Inflammatory macrophage (primary cell): ENCODE measurements at regions not wholly inside any gene's neighbourhood (a gene's known extent, or its start where the extent isn't known, plus 50 kb on each side); places are given as distances from the start of the nearest gene placed in this dataset.

Experiments
- DNase-seq, 2 donors: peaks; one replicate each; pipeline ENCODE4 v3.0.0-alpha.2; 2020 to 2022

DNA sequence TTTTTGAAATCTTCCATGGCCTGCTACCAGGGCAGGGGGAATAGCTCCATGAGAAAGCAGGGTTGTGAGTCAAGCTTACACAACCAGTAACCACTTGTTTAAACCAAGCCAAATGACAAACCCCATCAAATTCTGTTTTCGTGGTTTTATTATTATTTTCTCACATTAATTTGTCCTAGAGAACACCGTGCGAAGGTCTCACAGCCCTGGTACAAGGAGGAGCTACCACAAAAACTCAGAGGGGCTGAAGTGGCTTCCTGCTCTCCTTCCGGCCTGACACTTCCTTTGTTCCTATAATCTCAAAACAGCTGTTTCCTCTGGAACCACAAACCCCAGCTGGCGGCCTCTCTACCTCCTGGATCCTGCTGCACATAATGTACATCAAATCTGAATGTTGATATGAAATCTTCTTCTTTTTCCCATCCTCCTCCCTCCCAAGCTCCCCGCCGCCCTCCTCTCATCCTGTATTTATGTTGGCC is 375.9 kb downstream of the MCTP2 start:
- DNase-seq, result no peak

DNA sequence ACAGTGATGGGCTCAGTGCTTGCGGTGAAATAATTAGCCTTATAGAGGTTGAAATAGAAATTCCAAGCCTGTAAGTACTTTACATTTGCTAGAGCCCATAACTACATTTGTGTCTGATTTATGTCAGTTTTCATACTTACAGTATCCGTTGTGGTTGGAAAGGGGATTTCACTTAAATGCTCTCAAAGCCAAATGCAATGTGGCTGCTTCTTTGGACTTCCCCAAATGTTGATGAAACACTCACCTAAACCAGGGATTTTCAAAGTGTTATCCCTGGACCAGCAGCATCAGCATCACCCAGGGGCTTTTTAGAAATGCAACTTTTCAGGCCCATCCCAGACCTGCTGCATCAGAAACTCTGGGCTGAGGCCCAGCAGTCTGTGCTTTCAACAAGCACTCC is 378.7 kb downstream of the MCTP2 start:
- no peak for DNase-seq

DNA sequence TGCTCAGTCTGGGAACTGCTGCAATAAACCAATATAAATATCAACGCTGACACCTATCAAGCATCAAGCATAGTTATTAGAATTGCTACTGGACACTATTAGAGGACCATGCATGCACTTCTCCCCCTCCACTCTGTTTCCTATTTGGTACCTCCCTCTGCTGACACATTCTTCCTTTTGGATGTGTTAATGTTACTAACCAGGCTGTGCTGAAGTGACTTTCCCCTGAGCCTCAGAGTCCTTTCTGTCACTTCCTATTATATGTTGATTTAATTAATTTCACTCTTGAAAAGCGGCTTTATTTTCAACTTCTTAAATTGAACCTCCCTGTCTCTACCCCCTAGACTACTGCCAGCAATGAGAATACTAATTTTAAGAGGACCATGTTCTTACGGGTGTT is 379.1 kb downstream of the MCTP2 start:
- no peak for DNase-seq

GRCh38 chr15:94611656-94612055 is 380.3 kb downstream of the MCTP2 start:
- DNase-seq, result no peak

DNA sequence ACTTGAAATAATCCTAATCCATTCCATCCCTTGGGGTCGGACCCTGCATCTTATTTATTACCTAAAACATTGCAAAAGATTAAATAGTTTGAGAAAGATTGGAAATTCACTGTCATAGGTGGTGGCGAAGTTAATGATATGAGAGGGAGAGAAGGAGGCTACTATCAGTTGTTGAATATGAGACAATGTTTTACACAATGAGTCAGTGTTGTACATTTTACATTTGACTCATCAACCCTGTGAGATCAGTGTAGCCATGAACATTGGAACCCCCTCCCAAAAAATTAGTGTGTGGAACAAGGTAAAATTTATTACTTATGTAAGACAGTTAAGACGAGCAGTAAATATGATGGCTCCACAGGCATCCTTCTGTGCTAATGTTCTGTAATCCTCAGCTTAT is 384.3 kb downstream of the MCTP2 start:
- no peak for DNase-seq

GRCh38 chr15:94620632-94621031 is 389.3 kb downstream of the MCTP2 start:
- DNase-seq, result no peak

GRCh38 chr15:94621736-94622135 is 390.4 kb downstream of the MCTP2 start:
- DNase-seq, result no peak

DNA sequence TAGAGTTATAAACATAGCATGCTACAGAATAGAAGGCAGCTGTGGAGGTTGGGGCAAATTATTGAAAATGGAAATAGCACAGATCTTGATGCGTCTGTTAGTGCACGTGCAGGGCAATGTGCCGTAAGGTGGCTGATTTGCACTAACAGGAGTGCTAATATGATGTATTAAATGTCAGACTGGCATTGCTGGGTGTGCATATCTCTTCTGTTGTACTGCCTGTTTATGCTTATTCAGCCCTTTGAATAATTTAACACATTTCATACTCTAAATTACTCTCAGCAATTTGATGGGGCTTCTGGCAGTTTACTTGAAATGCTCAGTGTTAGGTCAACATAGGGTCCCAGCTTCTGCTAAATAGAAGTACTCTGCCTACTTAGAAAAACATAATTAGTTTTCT is 395.6 kb downstream of the MCTP2 start:
- no peak for DNase-seq

DNA sequence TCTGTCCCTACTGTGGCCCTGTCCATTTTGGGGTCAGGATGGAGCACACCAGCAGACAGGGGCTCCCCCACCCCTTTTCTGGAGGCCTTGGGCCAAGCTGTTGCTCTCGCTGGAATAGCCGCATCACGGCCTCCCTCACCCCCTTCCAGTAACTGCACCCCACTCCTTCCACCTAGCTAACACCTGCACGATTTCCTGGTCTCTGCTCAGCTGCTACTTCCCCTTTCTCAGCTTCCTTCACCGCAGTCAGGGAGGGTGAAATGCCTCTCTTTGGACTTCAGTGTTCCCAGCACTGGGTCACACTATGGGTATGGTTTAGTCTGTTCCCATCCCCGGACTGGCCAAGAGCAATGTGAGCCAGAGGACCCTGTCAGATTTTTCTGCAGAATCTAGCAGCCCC is 400.2 kb downstream of the MCTP2 start:
- DNase-seq, result no peak

- no peak for DNase-seq
Observed at GRCh38 chr15:94638183-94638582, 406.8 kb downstream of the MCTP2 start.

GRCh38 chr15:94639701-94640100 is 408.3 kb downstream of the MCTP2 start:
- no peak for DNase-seq

DNA sequence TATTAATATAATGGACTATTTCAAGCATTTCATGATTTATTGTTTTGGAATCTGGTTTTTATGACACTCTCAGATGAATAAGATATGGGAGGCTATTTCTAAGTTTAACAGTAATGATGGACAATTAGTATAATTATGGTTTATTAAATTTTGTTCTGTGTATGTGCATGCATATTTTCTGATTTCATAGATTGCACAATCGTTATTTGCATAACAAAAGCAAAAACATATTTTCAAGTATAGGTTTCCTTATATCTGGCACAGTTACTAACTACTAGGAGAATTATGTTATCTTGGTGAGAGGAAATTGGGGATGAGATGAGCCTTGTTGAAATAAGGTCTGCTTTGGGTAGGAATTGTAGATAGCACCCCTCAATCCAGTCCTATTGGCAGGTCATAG is 413.1 kb downstream of the MCTP2 start:
- no peak for DNase-seq

DNA sequence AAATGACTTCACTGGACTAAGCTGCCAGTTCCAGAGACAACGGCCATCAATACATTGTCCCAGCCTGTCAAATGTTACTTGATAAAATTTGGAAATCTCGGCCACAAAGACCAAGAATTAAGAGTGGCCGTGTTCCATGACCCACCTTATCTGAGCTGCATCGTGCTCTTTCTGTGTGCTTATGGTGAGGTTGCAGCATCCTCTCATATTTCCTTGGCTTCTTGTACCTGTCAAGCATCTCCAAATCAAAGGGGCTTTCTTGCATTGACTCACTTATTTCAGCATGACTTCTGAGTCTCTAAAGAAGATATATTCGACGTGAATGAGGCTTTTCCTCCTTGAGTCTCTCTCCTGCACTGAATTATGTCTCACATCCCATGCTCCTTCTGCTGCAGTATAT is 421.7 kb downstream of the MCTP2 start:
- DNase-seq, result no peak

DNA sequence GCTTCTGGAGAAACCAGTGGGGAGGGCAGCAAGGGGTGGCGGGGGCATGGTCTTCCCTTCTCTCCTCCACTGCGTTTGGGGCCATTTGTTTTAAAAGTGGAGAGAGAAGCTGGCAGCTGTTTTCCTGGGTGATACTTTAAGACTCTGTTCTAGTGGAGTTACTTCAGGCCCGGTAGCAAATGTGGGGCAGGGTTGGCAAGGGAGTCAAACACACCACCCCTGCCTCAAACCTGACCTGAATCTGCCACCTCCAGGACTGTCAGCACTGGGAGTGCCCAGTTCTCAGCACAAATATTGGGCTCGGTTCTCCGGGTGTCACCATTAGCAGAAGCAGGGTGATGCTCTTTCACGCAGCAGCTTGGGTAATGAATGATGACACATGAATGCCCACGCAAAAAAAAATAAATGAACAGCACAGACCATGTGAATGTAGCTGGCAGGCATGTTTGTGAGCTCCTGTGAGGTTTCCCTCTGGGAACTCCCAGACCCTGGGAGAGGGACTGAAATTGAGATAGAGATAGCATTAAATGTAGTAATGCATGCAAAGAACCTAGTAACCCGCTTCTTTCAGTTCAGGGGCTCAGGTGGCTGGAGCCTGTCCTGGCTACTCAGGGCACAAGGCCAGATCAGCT is 424.0 kb downstream of the MCTP2 start:
- DNase-seq, result no peak

GRCh38 chr15:94665676-94666441 is 434.5 kb downstream of the MCTP2 start:
- no peak for DNase-seq

DNA sequence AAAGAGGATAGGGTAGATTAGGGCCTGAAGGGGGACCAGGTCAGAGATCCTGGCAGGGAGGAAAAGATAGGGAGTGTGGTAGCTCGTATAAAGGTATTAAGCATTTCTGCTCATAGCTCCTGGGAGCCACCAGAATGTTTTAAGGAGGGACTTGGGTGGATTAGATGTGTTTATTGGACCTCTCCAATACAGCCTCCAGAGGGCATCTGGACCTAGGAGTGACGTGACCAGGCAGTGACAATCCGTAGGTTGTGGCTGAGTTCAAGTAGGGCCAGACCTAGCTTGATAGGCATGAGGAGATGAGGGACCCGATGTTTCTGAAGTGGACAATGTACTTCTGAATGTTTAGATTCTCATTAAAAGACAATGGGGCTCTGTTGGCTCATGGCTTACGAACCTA is 435.2 kb downstream of the MCTP2 start:
- no peak for DNase-seq

DNA sequence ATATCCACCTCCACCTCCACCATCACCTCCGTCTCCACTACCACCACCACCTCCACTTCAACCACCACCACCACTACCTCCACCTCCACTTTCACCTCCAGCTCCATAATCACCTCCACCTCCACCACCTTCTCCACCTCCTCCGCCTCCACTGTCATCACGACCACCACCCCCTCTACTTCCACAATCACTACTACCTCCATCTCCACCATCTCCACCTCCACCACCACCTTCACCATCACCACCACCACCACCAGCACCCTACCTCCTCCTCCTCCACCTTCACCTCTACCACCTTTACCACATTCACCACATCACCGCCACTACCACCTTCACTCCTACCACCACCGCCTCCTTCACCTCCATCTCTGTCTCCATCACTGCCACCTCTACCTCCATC is 435.7 kb downstream of the MCTP2 start:
- DNase-seq, result no peak

DNA sequence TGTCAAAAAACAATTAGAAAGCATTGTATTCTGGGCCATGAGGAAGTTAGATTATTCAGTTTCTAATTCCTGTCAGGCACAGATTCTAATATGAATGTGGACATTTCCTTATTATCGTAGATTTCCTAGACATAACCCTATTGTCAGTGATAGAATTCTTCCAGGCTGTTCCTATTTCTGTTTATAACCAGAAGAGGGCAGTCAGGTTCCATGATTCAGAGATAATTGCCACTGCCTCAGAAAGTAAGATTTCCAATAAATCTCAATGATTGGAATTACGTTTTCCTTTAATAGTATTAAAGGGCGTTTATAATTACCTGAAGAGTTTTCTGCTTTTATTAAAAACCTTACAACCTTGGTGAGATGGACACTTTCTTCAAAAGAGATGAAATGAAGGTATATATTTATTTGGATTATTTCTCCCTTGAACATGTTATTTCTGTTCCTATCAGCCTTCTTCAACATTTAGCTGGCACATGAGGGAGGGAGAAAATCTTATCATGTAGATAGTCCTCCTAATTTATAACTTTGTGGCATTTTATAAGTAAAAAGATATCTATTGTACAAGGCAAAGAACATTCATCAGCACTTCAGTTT is 439.2 kb downstream of the MCTP2 start:
- DNase-seq, result peak; percentile 6 to 22

DNA sequence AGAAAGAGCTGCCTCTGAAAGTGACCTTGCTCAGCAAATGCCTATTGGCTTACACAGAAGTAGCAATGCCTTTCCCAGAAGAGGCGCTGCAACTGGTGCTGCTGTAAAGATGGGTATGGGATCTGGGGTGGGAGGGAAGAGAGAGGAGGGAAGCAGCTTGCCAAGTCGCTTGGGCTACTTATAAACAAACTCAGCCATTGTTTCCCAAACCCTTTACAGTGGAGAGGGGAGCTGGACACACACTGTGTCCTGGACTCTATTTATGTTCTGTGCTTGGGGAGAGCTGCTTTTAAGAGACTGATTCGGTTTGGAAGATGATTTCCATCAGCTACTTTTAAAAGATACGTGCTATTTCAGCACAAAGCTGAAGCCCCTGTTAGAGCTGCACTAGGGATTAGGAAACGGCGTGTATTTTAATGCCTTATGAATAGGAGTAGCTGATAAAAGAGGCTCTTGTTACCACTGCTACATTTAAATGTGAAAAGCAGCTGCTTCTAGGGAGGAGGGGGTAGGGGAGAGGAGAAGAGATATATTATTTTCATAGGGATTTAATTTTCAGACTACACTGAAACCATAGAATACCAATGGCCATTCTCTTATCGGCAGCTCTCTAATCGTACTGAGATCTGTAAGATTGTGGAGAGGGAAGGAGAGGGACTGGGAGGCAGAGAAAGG is 440.6 kb downstream of the MCTP2 start:
- no peak for DNase-seq

- DNase-seq, result no peak
Observed at GRCh38 chr15:94673801-94674200, 442.4 kb downstream of the MCTP2 start.

DNA sequence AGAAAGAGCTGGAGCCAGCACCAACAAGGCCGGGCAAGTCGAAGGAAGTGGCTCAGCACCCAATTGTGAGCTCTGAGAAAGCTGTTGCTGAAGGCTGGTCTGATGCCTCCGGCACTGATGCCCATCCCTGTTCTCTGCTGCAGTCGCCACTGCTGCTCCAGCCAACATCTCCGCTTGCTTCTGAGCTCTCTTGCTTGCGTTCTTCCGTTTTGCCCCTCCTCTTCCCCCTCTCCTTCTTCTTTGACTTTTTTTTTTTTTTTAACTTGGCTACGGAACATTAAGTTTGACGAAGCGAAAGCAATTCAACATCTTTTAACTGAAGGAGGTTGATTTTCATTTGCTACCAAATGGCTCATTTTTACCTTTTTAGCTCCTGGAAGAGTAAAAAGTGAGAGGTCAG is 442.9 kb downstream of the MCTP2 start:
- DNase-seq, result no peak

DNA sequence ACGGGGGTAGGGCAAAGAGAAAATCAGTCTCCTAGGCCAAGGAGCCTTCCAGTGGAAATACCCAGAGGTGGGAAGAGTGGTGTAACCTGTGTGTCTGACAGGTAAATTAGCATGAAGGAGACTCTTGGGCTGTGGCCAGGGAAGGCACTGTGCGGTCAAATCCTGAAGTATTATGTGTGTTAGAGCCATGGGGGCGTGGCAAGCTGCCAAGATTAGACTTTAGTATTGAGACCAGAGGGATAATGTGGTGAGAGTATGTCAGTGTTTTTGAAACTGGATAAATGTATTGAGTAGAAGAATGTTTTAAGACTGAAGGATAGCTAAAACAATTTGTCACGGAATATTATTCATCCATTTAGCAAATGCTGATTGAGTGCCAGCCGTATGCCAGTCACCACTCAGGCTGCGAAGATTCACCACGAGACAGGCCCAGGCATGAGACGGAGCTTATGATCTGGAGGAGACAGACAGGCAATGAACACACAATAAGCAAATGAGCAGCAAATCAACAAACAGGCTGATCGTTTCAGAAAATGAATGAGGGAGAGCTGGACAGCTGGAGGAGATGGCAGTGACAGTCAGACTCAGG is 445.9 kb downstream of the MCTP2 start:
- no peak for DNase-seq

DNA sequence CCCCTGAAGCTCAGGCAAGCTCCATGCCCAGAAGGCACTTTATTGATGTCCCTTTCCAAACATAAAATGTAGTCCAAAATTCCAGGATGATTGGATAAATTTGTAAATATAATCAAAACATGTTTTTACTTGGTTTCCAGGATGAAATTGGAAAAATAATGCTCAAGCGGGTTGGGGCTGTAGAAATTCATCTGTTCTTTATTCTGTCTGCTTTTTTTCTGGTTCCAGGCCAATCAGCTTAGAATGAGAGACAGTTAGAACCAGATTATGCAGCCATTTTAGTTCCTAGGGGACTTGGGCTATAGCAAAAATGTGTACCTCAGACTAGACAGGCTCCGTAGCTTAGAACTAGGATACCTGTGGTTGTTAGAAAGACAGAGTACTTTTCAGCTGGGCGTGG is 450.8 kb downstream of the MCTP2 start:
- no peak for DNase-seq
